DOHH2 (cell line): ENCODE measurements at regions not wholly inside any gene's neighbourhood (a gene's known extent, or its start where the extent isn't known, plus 50 kb on each side); places are given as distances from the start of the nearest gene placed in this dataset.

ENCODE experiments used
- H3F3A ChIP-seq: fragments of 200-600 bp; sonication (generic), shearing (Covaris generic); 2 replicates; pipeline ENCODE4 v1.6.0; 2016; ENCODE audit warnings: antibody characterized with exemption, mild to moderate bottlenecking; ENCODE audit not compliant: control insufficient read depth, insufficient read depth
- H3K27ac ChIP-seq: fragments of 200-600 bp; sonication (generic); 2 replicates; pipeline ENCODE4 v1.5.1; 2014; ENCODE audit warnings: low read depth, mild to moderate bottlenecking, low read length, moderate library complexity
- H3K27me3 ChIP-seq: fragments of 200-600 bp; sonication (generic); 2 replicates; pipeline ENCODE4 v1.6.1; 2014; ENCODE audit warnings: mild to moderate bottlenecking, low read length, mixed read lengths; ENCODE audit not compliant: control insufficient read depth
- H3K36me3 ChIP-seq: fragments of 200-600 bp; sonication (generic); 2 replicates; pipeline ENCODE4 v1.6.1; 2014; ENCODE audit warnings: mild to moderate bottlenecking, low read length, moderate library complexity, mixed read lengths; ENCODE audit not compliant: control insufficient read depth
- H3K4me1 ChIP-seq: fragments of 200-600 bp; sonication (generic); 2 replicates; pipeline ENCODE4 v1.6.1; 2014; ENCODE audit warnings: mild to moderate bottlenecking, low read length, mixed read lengths; ENCODE audit not compliant: control insufficient read depth
- H3K4me2 ChIP-seq: fragments of 200-600 bp; sonication (generic); 2 replicates; pipeline ENCODE4 v1.6.0; 2014; ENCODE audit warnings: mild to moderate bottlenecking, low read length, moderate library complexity
- H3K4me3 ChIP-seq: fragments of 200-600 bp; sonication (generic); 2 replicates; pipeline ENCODE4 v1.5.1; 2014; ENCODE audit warnings: mild to moderate bottlenecking, low read length, mixed read lengths
- H3K79me2 ChIP-seq: fragments of 200-600 bp; sonication (generic); 2 replicates; pipeline ENCODE4 v1.6.1; 2014; ENCODE audit warnings: mild to moderate bottlenecking, low read length, mixed read lengths; ENCODE audit not compliant: control insufficient read depth
- H3K9me2 ChIP-seq: fragments of 200-600 bp; sonication (generic); replicated peaks from 2 replicates; pipeline ENCODE4 v1.6.1; 2014; ENCODE audit warnings: mild to moderate bottlenecking, low read length, mixed read lengths; ENCODE audit not compliant: control insufficient read depth
- H3K9me3 ChIP-seq: fragments of 200-600 bp; sonication (generic); 2 replicates; pipeline ENCODE4 v1.6.1; 2014; ENCODE audit warnings: antibody characterized with exemption, low read length, mixed read lengths; ENCODE audit not compliant: control insufficient read depth, insufficient read depth
- H4K20me1 ChIP-seq: fragments of 200-600 bp; sonication (generic); 2 replicates; pipeline ENCODE4 v1.6.0; 2014; ENCODE audit warnings: low read depth, mild to moderate bottlenecking, antibody characterized with exemption, low read length, moderate library complexity; ENCODE audit not compliant: control insufficient read depth, insufficient read depth
- CTCF ChIP-seq: fragments of 200-600 bp; sonication (generic); IDR thresholded peaks from one replicate; pipeline ENCODE4 v1.5.1; 2014; ENCODE audit warnings: antibody characterized with exemption, mild to moderate bottlenecking, low read depth, low read length; ENCODE audit not compliant: poor library complexity, severe bottlenecking
- EZH2phosphoT487 ChIP-seq: fragments of 200-600 bp; sonication (generic); IDR thresholded peaks from 2 replicates; pipeline ENCODE4 v1.6.1; 2017; ENCODE audit warnings: borderline replicate concordance, mild to moderate bottlenecking, antibody characterized with exemption, low read length, moderate library complexity, mixed read lengths

GRCh38 chr12:75634244-75635222 lies 123.1 kb upstream of the KRR1 start:
- Histone ChIP-seq H4K20me1 (no peaks in the 10 kb centered on the region), H3K79me2 (no peaks in the 10 kb centered on the region), H3K9me3 (no peaks in the 10 kb centered on the region), H3F3A (no peaks in the 10 kb centered on the region), H3K4me2 (no peak overlapping the region), H3K4me1 (no peaks in the 10 kb centered on the region), H3K9me2 (no peaks in the 10 kb centered on the region), H3K27ac (no peak overlapping the region), H3K27me3 (no peaks in the 10 kb centered on the region), H3K36me3 (no peaks in the 10 kb centered on the region), H3K4me3 (no peak overlapping the region)
- no peak for TF ChIP-seq CTCF
- TF ChIP-seq EZH2phosphoT487, result no peak

DNA sequence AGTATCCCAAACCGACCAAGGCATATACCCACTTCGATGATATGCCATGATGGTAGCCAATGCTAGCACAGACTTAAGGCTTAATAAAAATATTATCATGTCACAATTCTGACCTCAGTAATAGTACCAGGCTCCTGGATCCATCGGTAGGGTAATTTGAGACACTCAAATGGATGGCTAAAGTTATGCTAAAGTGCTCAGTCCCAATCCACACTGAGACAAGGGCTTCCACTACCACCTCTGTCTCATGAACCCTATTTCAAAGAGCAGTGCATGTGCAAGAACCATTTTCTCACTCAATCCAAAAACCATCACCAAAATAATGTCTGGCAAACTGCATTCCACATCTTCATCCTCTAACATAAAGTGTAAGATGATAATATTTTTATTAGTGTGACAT lies 122.4 kb upstream of the KRR1 start:
- Histone ChIP-seq H3K79me2 (no peaks in the 10 kb centered on the region), H3K4me3 (no peak overlapping the region), H3K4me2 (no peak overlapping the region), H3K36me3 (no peaks in the 10 kb centered on the region), H3K27me3 (no peaks in the 10 kb centered on the region), H3K9me2 (no peaks in the 10 kb centered on the region), H3F3A (no peaks in the 10 kb centered on the region), H3K27ac (no peak overlapping the region), H3K4me1 (peaks cover 5% of the 10 kb centered on the region), H4K20me1 (no peaks in the 10 kb centered on the region), H3K9me3 (no peaks in the 10 kb centered on the region)
- TF ChIP-seq CTCF, result no peak
- TF ChIP-seq EZH2phosphoT487, result no peak

- Histone ChIP-seq H3K27ac (no peak overlapping the region), H3K9me3 (no peaks in the 10 kb centered on the region), H3K4me2 (no peak overlapping the region), H3K27me3 (no peaks in the 10 kb centered on the region), H3F3A (no peaks in the 10 kb centered on the region), H3K4me1 (peaks cover 6% of the 10 kb centered on the region), H4K20me1 (no peaks in the 10 kb centered on the region), H3K36me3 (no peaks in the 10 kb centered on the region), H3K9me2 (no peaks in the 10 kb centered on the region), H3K79me2 (no peaks in the 10 kb centered on the region), H3K4me3 (no peak overlapping the region)
- no peak for TF ChIP-seq EZH2phosphoT487
- no peak for TF ChIP-seq CTCF
Observed at GRCh38 chr12:75632442-75632841, 121.0 kb upstream of the KRR1 start.
